Mucosa of descending colon (tissue), 3 donors: ENCODE measurements at regions not wholly inside any gene's neighbourhood (a gene's known extent, or its start where the extent isn't known, plus 50 kb on each side); places are given as distances from the start of the nearest gene placed in this dataset.

Experiments used
- ATAC-seq: fragments of 200-7000 bp; cut with Tn5 transposase; one replicate; pipeline ENCODE4 v1.9.1; 2020; ENCODE audit warnings: mild to moderate bottlenecking, moderate library complexity
- DNase-seq, 3 donors: peaks; one replicate each; pipeline ENCODE4 v3.0.0-alpha.2; 2020
- H3K36me3 ChIP-seq: fragments of 200-600 bp; one replicate; pipeline ENCODE4 v1.8.0; 2021; ENCODE audit warnings: low read depth, mild to moderate bottlenecking
- H3K4me1 ChIP-seq: fragments of 200-600 bp; one replicate; pipeline ENCODE4 v1.8.0; 2021; ENCODE audit warnings: low read depth, mild to moderate bottlenecking
- H3K4me3 ChIP-seq: fragments of 200-600 bp; one replicate; pipeline ENCODE4 v1.8.0; 2021; ENCODE audit warnings: mild to moderate bottlenecking
- H3K9me3 ChIP-seq: fragments of 200-600 bp; one replicate; pipeline ENCODE4 v1.8.0; 2021; ENCODE audit warnings: mild to moderate bottlenecking
- intact Hi-C, 2 donors: fragments of 100-400 bp; cut with DNase I in 1 of 2; cut with micrococcal nuclease in 1 of 2; formaldehyde crosslinking; loops; one replicate each; pipeline versions ENCODE4 v1.11.0 to v1.11.1; 2022; cut with DNase I, micrococcal nuclease
- TF ChIP-seq, protein P1 (sequence below): fragments of 200-600 bp; IDR thresholded peaks from one replicate; pipeline ENCODE4 v1.8.0; 2022; ENCODE audit warnings: antibody characterized with exemption, mild to moderate bottlenecking
- donor health status: DM: no; HTN: no; CAD: no; lungs with moderate emphysema.
- donor health status: DM: no; HTN: no; CAD: no.
- donor health status: DM: no; HTN: yes; CAD: no.

DNA sequence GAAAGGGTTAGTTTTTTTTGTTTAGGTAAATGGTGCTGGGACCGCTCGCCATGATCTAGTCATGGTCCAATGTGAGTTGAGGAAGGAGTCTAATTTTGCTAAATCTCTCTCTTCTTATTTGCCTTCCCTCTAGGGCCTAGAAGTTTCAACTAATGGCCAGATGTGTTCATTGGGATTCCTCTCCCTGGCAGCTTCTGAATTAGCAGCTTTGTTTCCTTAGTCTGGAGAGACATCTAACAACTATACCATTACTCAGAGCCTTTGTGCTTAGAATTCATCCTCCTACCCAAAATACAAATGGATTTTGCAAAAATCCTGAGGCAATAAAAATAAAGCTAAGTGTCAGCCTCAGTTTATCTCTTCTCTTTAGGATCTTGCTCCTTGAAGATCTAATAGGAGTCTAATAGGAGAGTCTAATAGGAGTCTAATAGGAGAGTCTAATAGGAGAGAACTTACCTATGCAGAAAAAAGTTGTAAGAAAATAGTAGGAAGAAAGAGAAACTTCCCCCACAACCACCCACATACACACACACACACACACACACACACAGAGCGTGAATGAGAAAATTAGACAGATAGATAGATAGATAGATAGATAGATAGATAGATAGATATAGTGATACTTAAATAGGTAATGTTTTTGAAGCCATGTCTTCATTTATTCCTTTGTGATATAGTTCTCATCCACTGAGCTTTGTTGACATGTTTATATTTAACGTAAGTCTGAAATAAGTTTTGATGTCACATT, 980.5 kb upstream of the CNTN5 start:
- Histone ChIP-seq H3K4me1 (no peaks in the 10 kb centered on the region), H3K9me3 (peaks cover 39% of the 10 kb centered on the region), H3K36me3 (no peaks in the 10 kb centered on the region), H3K4me3 (no peak overlapping the region)
- TF ChIP-seq, protein P1, sequence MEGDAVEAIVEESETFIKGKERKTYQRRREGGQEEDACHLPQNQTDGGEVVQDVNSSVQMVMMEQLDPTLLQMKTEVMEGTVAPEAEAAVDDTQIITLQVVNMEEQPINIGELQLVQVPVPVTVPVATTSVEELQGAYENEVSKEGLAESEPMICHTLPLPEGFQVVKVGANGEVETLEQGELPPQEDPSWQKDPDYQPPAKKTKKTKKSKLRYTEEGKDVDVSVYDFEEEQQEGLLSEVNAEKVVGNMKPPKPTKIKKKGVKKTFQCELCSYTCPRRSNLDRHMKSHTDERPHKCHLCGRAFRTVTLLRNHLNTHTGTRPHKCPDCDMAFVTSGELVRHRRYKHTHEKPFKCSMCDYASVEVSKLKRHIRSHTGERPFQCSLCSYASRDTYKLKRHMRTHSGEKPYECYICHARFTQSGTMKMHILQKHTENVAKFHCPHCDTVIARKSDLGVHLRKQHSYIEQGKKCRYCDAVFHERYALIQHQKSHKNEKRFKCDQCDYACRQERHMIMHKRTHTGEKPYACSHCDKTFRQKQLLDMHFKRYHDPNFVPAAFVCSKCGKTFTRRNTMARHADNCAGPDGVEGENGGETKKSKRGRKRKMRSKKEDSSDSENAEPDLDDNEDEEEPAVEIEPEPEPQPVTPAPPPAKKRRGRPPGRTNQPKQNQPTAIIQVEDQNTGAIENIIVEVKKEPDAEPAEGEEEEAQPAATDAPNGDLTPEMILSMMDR = no peak
- ATAC-seq (no peak), DNase-seq (no peak)
- intact Hi-C loops = no loop called here

DNA sequence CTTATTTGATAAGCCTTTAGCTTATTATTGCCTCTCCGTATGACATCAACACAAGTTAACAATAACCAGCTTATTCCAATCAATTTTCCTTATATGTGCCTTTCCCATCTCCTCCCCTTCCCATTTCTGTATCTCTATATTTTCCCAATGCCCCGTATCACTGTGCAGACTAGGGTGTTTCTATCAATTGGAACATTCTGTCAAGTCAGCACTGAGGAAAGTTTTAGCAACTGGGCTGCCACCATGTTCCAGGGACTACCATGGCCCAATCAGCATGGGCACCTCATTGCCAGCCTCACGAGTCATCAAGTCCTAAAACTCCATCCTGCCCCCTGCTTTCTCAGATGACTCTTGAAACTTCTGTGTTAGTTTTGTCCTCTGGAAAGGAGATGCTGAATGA, 973.1 kb upstream of the CNTN5 start:
- DNase-seq = no peak
- H3K36me3 ChIP-seq = no peaks in the 10 kb centered on the region
- H3K4me1 ChIP-seq = no peaks in the 10 kb centered on the region
- intact Hi-C loops = no loop called here
- no peak overlapping the region for H3K4me3 ChIP-seq
- no peak for ATAC-seq
- H3K9me3 ChIP-seq = peaks cover 61% of the 10 kb centered on the region
- TF ChIP-seq, protein P1 = no peak

DNA sequence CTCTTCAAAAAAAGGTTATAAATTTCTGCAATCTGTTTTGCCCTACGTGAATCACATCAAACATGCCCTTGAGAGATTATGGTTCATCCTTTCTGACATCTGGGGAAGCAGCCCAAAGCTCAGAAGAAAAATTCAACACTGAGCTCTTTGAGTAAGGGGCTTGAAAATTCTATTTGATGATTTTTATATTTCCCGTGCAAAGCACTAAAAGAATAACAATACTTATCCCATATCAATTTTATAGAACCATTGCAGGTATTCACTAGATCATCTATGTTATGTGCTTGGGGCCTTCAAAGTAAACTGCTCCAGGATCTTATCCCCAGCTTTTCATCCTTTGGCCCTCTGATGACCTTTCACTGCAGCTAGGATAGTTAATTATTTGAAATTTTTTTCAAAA, 966.9 kb upstream of the CNTN5 start:
- no peaks in the 10 kb centered on the region for H3K36me3 ChIP-seq
- ATAC-seq (no peak), DNase-seq (no peak)
- H3K9me3 ChIP-seq = peaks cover 35% of the 10 kb centered on the region
- intact Hi-C loops = no loop called here
- H3K4me1 ChIP-seq = no peaks in the 10 kb centered on the region
- TF ChIP-seq, protein P1 = no peak
- no peak overlapping the region for H3K4me3 ChIP-seq

DNA sequence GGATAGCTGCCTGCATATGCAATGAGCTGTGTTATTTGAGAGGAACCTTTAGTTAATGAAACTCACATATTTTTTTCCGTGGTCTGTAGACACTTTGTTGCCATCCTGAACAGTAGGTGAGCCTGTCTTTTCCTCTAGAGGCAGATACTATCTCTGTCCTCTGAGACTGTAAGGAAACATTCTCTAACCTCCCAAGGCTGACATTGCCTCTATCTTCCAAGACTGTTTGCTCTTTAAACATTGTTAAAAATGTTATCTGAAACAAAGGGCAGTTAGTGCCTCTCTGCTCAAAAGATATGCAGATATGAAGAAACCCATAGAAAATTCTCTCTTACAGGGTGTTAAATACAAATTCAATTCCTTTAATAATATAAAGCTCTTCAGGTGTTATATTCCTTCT, 963.8 kb upstream of the CNTN5 start:
- H3K4me3 ChIP-seq = no peak overlapping the region
- ATAC-seq (no peak), DNase-seq (no peak)
- TF ChIP-seq, protein P1 = no peak
- intact Hi-C loops = no loop called here
- peaks cover 28% of the 10 kb centered on the region for H3K9me3 ChIP-seq
- H3K4me1 ChIP-seq = no peaks in the 10 kb centered on the region
- no peaks in the 10 kb centered on the region for H3K36me3 ChIP-seq

DNA sequence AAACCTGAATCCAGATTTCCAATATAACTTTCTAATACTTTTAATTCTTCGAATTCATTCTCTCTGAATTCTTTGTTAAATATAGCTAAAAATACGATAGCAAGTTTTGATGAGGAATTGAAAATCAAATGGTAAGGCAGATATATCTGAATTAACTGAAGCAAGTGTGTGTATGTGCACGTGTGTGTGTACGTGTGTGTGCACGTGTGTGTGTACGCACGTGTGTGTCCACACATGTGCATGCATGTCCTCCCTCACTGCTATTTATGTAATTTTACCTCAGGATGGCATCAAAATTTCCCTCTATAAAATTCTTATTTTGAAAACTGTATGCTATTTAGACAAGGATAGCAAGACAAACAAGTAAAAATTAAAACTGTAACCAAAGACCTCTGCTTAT, 961.3 kb upstream of the CNTN5 start:
- Histone ChIP-seq H3K36me3 (no peaks in the 10 kb centered on the region), H3K4me3 (no peak overlapping the region), H3K4me1 (no peaks in the 10 kb centered on the region), H3K9me3 (peaks cover 31% of the 10 kb centered on the region)
- DNase-seq (no peak), ATAC-seq (no peak)
- intact Hi-C loops = no loop called here
- TF ChIP-seq, protein P1 = no peak

DNA sequence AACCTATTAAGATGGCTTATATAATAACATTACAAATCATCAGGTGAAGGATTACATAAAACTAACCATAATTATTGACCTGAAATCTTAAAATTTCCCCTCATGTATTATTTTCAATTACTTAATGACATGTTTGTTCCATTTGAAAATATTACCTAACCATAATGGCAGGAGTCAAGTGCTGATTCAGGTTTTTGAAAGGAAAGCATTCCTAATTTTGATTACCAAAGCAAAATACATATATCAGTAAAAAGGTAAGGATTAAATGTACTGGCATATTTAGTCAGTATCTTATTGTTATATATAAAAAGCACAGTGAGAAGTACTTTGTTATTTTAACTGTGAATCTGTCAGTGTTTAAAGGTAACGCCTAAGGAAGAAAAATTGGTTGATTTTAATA, 960.0 kb upstream of the CNTN5 start:
- TF ChIP-seq, protein P1 = no peak

More for the DNA sequence above, 960.0 kb upstream of the CNTN5 start:
- no peaks in the 10 kb centered on the region for H3K36me3 ChIP-seq
- H3K9me3 ChIP-seq = peaks cover 40% of the 10 kb centered on the region
- intact Hi-C loops = no loop called here
- no peak for ATAC-seq
- no peak for DNase-seq
- no peaks in the 10 kb centered on the region for H3K4me1 ChIP-seq
- H3K4me3 ChIP-seq = no peak overlapping the region
